BJ (cell line): ENCODE measurements at regions not wholly inside any gene's neighbourhood (a gene's known extent, or its start where the extent isn't known, plus 50 kb on each side); places are given as distances from the start of the nearest gene placed in this dataset.

Source experiments
- CTCF ChIA-PET: fragments of 350-600 bp; formaldehyde crosslinking; extraction: SDS; loops from one replicate; lab custom pipeline; 2021; ENCODE audit warnings: antibody characterized with exemption, inconsistent platforms; lab: Yijun Ruan, JAX
- POLR2A ChIA-PET: fragments of 300-600 bp; sonication (Branson Sonifier 250); formaldehyde crosslinking; extraction: SDS; loops from one replicate; lab custom pipeline; 2021; ENCODE audit warnings: antibody characterized with exemption; lab: Charles Lee
- DNase-seq: peaks from one replicate; pipeline ENCODE4 v3.0.0-alpha.2; 2011; ENCODE audit warnings: low read depth
- H3K27me3 ChIP-seq: 2 replicates; pipeline ENCODE4 v1.6.0; 2011; ENCODE audit warnings: low read length; ENCODE audit not compliant: control insufficient read depth, insufficient read depth
- H3K36me3 ChIP-seq: 2 replicates; pipeline ENCODE4 v1.5.1; 2011; ENCODE audit warnings: low read length; ENCODE audit not compliant: control insufficient read depth, insufficient read depth
- H3K4me3 ChIP-seq: 2 replicates; pipeline ENCODE4 v1.5.1; 2011; ENCODE audit warnings: low read depth, mild to moderate bottlenecking, control low read depth, low read length
- CTCF ChIP-seq: IDR thresholded peaks from 2 replicates; pipeline ENCODE4 v1.5.1; 2011; ENCODE audit warnings: low read depth, mild to moderate bottlenecking, control low read depth, inconsistent platforms, low read length, moderate library complexity; ENCODE audit not compliant: insufficient read depth

- no peak for DNase-seq
- H3K36me3 ChIP-seq = no peaks in the 10 kb centered on the region
- CTCF ChIA-PET = interaction anchor here (0.9 to 1.6 kb wide), 3 partner anchors 10 to 100 kb away, joined by 3 to 4 read pairs (median 4); no protein-coding TSS in a partner anchor
- no peak for TF ChIP-seq CTCF
- H3K4me3 ChIP-seq = no peak overlapping the region
- peaks cover 1% of the 10 kb centered on the region; the same call in 1 of the 2 replicates for H3K27me3 ChIP-seq
- POLR2A ChIA-PET = no interaction called here
Measured at GRCh38 chr7:19369182-19369581, 224.0 kb upstream of the FERD3L start.

- no peaks in the 10 kb centered on the region for H3K36me3 ChIP-seq
- H3K27me3 ChIP-seq = peaks cover 1% of the 10 kb centered on the region; the same call in 1 of the 2 replicates
- POLR2A ChIA-PET = no interaction called here
- DNase-seq = no peak
- TF ChIP-seq CTCF = no peak
- H3K4me3 ChIP-seq = no peak overlapping the region
- CTCF ChIA-PET = interaction anchor here (1.1 to 1.6 kb wide), 2 partner anchors 9 to 11 kb away, joined by 3 to 4 read pairs; no protein-coding TSS in a partner anchor
Measured at GRCh38 chr7:19368491-19368925, 223.3 kb upstream of the FERD3L start.

GRCh38 chr7:19364950-19365349 is 219.7 kb upstream of the FERD3L start:
- H3K36me3 ChIP-seq = no peaks in the 10 kb centered on the region
- peaks cover 1% of the 10 kb centered on the region; the same call in 1 of the 2 replicates for H3K27me3 ChIP-seq
- TF ChIP-seq CTCF = no peak
- ChIA-PET POLR2A (no interaction called here), CTCF (no interaction called here)
- DNase-seq = no peak
- H3K4me3 ChIP-seq = no peak overlapping the region

- POLR2A ChIA-PET = no interaction called here
- Histone ChIP-seq H3K4me3 (no peak overlapping the region), H3K36me3 (no peaks in the 10 kb centered on the region), H3K27me3 (no peaks in the 10 kb centered on the region)
- no peak for DNase-seq
- CTCF ChIA-PET = interaction anchor here (0.8 kb wide), 1 partner anchor 10 kb away, joined by 3 read pairs; no protein-coding TSS in a partner anchor
- no peak for TF ChIP-seq CTCF
Measured at GRCh38 chr7:19362099-19362498, 216.9 kb upstream of the FERD3L start.

GRCh38 chr7:19353180-19353579 is 208.0 kb upstream of the FERD3L start:
- no peak for DNase-seq
- no peak overlapping the region for H3K4me3 ChIP-seq
- POLR2A ChIA-PET = no interaction called here
- CTCF ChIA-PET = no interaction called here
- H3K27me3 ChIP-seq = no peaks in the 10 kb centered on the region
- no peaks in the 10 kb centered on the region for H3K36me3 ChIP-seq
- no peak for TF ChIP-seq CTCF
